ENCODE measurements at regions not wholly inside any gene's neighbourhood (a gene's known extent, or its start where the extent isn't known, plus 50 kb on each side); places are given as distances from the start of the nearest gene placed in this dataset.

DNA sequence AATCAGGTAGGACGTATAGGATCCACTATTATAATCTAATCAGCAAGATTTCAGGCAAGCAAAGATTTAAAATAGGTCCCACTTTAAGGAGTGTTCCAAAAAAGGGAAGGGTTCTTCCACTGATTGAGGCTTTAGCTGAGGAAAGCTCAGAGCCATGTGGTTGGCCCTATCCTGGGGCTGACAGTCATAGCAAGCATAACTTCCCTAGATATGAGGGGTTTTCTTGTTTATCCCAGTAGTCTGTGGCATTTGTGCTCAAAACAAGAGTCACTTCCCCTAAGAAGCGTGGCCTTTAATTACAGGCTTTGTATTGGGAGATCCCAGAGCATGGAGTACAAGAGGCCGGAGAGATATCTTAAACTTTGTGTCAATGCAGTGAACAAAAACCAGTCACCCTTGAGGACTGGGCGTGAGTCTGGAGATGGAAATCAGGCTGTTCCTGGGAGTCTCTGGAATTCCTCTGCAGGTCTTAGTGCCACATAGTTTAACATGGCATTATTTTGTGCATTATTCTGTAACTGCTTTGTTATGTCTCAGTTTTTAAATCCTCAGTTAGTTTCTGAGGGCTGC lies 136.9 kb upstream of the FBXO11 start:
- TF ChIP-seq, protein P1, sequence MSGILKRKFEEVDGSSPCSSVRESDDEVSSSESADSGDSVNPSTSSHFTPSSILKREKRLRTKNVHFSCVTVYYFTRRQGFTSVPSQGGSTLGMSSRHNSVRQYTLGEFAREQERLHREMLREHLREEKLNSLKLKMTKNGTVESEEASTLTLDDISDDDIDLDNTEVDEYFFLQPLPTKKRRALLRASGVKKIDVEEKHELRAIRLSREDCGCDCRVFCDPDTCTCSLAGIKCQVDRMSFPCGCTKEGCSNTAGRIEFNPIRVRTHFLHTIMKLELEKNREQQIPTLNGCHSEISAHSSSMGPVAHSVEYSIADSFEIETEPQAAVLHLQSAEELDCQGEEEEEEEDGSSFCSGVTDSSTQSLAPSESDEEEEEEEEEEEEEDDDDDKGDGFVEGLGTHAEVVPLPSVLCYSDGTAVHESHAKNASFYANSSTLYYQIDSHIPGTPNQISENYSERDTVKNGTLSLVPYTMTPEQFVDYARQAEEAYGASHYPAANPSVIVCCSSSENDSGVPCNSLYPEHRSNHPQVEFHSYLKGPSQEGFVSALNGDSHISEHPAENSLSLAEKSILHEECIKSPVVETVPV (CRISPR knock-in tag; IDR thresholded peaks at IDR 0.05): no peak
- TF ChIP-seq, protein P2, sequence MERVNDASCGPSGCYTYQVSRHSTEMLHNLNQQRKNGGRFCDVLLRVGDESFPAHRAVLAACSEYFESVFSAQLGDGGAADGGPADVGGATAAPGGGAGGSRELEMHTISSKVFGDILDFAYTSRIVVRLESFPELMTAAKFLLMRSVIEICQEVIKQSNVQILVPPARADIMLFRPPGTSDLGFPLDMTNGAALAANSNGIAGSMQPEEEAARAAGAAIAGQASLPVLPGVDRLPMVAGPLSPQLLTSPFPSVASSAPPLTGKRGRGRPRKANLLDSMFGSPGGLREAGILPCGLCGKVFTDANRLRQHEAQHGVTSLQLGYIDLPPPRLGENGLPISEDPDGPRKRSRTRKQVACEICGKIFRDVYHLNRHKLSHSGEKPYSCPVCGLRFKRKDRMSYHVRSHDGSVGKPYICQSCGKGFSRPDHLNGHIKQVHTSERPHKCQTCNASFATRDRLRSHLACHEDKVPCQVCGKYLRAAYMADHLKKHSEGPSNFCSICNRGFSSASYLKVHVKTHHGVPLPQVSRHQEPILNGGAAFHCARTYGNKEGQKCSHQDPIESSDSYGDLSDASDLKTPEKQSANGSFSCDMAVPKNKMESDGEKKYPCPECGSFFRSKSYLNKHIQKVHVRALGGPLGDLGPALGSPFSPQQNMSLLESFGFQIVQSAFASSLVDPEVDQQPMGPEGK (CRISPR knock-in tag; IDR thresholded peaks at IDR 0.05; ENCODE audit: borderline replicate concordance): no peak
- TF ChIP-seq ZFP30 (CRISPR knock-in tag; IDR thresholded peaks at IDR 0.05): no peak
